Muscle of arm (tissue), 1 donor: ENCODE measurements at regions not wholly inside any gene's neighbourhood (a gene's known extent, or its start where the extent isn't known, plus 50 kb on each side); places are given as distances from the start of the nearest gene placed in this dataset.
A peak's percentile ranks its signal among the peaks of the same experiment; 100 is the strongest.
"Not testable (repeated sequence)": the region's sequence is repeated elsewhere in the genome, so short reads cannot be mapped to it uniquely, and the experiment has no call there.

Source experiments
- DNase-seq: peaks from one replicate; pipeline ENCODE4 v3.0.0-alpha.2; 2013

DNA sequence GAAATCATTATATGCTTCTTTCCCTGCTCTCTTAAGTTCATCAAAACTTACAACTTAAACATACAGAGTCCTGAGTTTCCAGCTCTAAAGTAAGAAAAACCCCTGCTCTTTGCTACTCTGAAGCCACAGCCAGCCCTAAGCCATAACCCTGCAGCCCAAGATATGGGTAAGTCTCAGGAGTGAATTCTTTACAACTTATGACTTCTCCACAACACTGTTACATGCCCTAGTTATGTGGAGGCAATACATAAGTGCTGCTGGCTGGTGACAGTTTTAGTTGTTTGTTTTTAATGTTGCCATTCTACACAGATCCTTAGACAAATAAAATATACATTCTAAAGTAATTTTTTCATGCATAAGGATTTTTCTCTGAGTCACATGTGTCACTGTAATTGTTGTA, 100.2 kb downstream of the FBXO8 start:
- no peak for DNase-seq

DNA sequence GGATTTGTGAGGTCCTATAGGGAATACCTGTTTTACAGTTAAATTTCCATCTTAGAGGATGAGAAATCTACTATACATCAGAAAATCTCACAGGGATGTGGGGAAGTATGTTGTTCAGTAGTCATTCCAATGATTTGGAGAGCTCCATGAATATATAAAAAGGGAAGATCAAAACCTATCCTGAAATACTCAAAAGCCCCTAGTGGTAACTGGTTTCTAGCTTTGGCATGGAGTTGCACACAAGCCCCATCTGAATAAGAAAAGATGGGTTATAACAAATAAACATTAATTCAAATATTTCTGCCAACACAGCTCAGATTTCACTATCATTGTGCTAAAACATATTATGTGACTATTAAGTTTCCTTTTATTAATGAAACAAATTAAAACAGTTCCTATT, 101.6 kb downstream of the FBXO8 start:
- DNase-seq, result no peak

DNA sequence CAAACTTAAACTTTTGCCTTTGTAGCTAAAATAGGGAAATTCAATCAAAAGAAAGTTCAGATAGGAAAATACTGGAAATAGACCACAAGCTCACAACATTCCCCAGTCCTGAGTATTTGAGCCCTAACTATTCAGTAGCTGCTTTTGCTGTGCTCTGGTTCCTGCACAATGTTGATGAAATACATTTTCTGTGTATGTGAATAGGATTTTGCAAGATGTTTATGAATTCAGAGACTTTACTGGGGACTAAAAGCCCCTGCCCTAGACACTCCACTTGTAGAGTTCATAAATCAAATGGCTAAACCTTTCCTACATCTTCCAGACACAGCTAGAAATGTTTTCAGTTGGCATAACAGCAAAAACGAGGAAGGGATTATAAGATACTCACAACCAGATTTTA, 105.9 kb downstream of the FBXO8 start:
- no peak for DNase-seq

GRCh38 chr4:174175836-174176235, 107.6 kb downstream of the FBXO8 start:
- not testable (repeated sequence) for DNase-seq

DNA sequence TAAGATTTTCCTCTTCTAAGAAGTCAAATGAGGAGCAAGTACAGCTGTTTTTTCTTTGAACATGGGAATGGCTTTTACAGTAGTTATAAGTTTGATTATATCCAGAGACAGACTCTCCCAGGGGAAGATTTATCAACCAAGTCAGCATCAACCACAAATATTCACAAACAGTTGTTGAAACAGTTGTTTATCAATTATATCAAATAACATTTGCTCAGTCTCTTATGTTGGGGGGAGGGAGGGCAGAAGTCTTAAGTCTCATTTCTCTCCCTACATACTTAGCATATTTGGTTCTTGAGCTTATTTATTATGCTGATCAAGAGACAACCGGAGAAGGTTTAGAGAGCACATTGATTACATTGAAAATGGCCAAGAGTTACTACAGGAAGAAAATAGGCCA, 110.1 kb downstream of the FBXO8 start:
- DNase-seq, result no peak

DNA sequence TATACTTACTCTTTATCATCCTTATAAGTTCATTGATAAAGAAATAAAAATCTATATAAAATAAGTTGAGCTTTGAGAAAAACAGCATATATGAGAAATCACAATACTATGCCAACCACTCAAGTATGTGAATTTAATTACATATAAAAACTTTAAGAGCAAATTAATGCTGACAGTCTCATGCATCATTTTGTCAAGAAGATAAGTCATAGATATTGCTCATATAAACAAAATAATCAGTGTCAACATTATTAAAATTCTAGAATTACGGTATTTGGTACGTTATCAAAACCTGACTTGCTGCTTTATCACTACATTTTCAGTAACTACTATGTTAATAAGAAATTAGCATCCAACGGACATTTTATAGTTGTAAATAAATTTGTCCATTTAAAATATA, 111.2 kb downstream of the FBXO8 start:
- no peak for DNase-seq

- no peak for DNase-seq
Observed at GRCh38 chr4:174170906-174171305, 112.6 kb downstream of the FBXO8 start.

DNA sequence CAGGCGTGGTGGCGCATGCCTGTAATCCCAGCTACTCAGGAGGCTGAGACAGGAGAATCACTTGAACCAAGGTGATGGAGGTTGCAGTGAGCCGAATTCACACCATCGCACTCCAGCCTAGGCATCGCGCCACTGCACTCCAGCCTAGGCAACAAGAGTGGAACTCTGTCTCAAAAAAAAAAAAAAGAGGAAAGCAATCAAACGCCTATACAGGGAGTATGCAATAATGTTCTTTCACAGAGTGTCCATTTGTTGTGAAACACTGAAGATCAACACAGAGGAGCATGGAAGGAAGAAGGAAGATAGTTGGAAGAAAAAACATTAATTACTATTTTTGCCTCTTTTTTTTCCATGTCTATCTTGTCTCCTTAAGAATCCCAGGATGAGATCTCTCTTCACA, 113.4 kb downstream of the FBXO8 start:
- DNase-seq, result no peak

DNA sequence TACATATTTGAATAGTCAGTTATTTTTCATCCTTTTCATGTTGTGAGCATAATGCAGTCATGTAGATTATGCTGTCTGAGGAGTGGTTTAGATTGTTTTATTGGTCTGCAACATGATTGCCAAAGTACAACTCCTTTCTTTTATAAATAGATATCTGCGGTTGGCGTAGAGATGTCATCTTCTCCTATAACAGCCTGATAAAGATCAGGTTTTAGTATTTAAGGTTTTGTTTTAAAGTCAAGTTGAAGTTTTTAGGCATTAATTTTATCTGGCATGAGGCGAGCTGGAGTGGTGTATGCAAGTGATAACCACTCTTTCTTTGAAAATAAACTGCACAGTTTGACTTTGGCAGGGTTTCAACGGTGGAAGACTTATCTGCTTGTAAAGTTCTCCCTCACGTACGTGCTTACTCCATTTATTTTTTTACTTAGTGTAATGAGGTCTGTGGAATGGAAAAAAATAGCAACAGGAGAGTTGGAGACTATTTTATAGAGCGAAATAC, 126.3 kb downstream of the FBXO8 start:
- DNase-seq, result no peak

DNA sequence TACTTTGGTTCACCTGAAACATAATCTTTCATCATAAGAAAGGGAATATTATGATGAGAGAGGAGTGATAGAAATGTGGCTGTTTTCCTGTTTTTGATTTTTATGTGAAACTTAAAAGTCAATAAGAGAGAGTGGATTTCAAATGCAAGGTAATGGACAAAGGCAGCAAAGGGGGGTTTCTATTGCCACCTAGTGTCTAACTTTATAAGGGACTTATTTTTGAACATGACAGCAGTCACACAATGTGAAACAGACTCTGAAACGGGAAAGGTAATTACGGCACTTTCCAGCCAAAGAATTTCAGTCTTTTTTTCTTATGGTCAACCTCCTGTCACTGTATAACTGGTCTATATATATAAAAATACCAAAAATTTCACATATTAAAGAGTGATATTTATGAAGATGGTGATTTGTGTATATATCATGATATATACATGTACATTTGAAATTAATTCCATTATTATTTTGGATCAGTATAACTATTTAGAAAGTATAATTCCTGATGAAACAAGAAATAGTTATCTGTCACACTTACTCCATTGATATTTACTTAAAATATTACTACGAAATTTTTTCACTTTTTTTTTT, 127.1 kb downstream of the FBXO8 start:
- peak; percentile 23 for DNase-seq

- DNase-seq, result no peak
Observed at GRCh38 chr4:174154215-174154854, 129.1 kb downstream of the FBXO8 start.

- no peak for DNase-seq
Observed at GRCh38 chr4:174152717-174153466, 130.6 kb downstream of the FBXO8 start.

GRCh38 chr4:174147863-174148262, 135.6 kb downstream of the FBXO8 start:
- no peak for DNase-seq

- no peak for DNase-seq
Observed at GRCh38 chr4:174144106-174144505, 139.4 kb downstream of the FBXO8 start.

DNA sequence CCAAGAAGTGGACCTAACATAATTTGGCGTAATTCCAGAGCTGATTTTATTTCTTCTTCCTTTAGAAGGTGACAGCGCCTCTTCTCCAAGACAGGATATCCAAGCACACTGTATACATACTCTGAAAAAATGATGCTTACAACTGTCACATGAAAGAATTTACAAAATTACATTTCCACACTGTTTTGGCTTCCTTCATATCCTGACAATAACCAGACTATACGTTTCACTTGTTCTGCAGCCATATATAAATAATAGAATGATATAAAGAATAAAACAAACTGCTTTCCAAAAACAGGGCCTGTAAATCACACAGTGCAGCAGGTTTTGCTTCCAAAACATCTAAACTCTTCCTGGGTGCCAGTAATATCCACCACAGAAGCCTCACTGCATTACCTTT, 141.6 kb downstream of the FBXO8 start:
- DNase-seq, result no peak

DNA sequence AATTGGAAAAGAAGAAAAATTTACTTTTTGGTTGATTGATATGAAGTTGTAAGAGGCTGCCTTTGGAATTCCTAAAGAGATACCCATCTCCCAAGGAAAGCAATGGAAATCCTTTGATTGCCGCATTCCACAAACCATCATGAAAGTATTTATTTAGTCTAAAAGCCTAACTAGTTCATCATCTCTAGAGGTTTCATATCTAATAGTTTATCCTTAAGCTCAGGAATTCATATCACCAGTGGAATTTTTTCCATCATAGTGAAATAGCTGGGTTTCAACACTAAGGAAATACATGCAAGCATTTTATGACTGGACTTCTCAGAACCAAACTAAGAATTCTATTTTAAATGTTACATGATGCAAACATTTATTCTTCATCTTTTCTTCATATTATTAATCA, 144.9 kb downstream of the FBXO8 start:
- no peak for DNase-seq

GRCh38 chr4:174137698-174138097, 145.8 kb downstream of the FBXO8 start:
- DNase-seq, result no peak

GRCh38 chr4:174135936-174136406, 147.5 kb downstream of the FBXO8 start:
- DNase-seq, result peak; percentile 4

GRCh38 chr4:174135530-174135929, 147.9 kb downstream of the FBXO8 start:
- no peak for DNase-seq

DNA sequence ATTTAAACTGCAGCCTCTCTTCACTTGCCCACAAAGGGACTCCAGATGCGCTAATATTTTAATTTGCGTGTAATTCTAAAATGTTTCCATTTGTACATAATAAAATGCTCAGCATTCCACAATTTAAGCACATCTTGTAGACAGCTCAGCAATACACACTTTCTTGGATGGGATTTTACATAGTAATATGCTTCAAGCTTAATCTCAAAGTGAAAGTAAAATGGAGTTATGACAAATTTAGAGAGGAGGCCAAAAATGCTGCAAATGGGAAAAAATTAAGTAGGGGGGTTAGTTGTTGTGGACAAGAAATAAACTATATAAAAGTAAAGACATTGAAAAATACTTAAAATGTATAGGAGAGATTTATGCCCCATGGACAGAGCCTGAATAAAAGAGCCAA, 149.1 kb downstream of the FBXO8 start:
- no peak for DNase-seq

GRCh38 chr4:174133551-174133950, 149.9 kb downstream of the FBXO8 start:
- DNase-seq, result no peak

- DNase-seq, result no peak
Observed at GRCh38 chr4:174131901-174132300, 151.6 kb downstream of the FBXO8 start.

GRCh38 chr4:174122705-174123104, 160.8 kb downstream of the FBXO8 start:
- DNase-seq, result no peak
